T-helper 9 cell (primary cell): ENCODE measurements at regions not wholly inside any gene's neighbourhood (a gene's known extent, or its start where the extent isn't known, plus 50 kb on each side); places are given as distances from the start of the nearest gene placed in this dataset.
"Not testable (repeated sequence)": the region's sequence is repeated elsewhere in the genome, so short reads cannot be mapped to it uniquely, and the experiment has no call there.

Experiments
- DNase-seq: peaks from one replicate; pipeline ENCODE4 v3.0.0-alpha.2; 2020

- DNase-seq = no peak
Observed at GRCh38 chr16:79845734-79846135, 245.2 kb upstream of the MAF start.

DNA sequence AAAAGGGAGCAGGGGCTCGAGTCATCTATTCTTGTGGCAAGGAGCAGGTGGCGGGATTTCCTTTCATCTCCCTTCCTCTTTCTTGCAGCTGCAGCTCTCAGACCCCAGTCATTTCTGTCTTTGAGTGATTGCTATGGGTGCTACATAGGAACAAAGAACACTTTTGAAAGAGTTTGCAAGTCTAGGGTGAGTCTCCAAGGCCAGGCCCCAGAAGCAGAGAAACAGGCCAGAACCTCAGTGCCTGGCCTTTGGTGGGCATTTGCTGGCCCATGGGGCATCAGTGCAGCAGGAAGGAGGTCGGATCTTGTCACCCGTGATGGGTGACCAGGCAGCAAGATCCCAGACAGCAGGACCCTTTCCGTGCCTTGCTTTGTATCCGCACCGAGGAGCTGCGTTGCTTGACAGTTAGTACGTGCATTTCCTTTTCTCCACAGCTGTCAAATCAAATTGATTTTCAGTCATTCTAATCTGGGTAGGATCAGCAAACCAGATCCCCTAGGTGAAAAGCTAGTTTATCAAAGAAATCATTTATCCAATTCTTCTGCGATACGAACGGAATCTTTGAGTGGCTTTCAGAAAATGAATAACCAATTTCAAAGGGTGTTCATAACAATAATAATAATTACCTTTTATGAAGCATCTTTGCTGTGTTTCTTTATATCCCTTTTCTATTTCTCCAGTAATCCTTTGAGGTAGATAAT is 244.6 kb upstream of the MAF start:
- no peak for DNase-seq

DNA sequence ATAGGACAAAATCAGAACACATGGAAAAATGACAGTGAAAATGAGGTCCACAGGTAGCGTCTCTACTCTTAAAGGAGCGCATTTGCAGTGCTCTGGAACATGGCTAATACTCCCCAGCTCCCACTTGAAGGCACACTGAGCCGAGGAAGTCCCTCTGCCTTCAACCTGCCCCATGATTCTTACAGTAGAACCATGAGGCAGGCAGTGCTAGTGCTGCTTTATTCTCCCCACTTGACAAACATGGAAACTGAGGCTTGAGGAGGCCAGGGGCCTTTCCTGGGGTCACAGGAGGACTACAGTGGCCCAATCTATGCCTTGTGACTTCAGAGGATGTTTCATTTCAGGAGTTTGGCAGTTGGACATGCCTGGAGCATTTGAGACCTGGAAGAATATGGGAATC is 244.1 kb upstream of the MAF start:
- no peak for DNase-seq

- no peak for DNase-seq
Observed at GRCh38 chr16:79843631-79844043, 243.1 kb upstream of the MAF start.

DNA sequence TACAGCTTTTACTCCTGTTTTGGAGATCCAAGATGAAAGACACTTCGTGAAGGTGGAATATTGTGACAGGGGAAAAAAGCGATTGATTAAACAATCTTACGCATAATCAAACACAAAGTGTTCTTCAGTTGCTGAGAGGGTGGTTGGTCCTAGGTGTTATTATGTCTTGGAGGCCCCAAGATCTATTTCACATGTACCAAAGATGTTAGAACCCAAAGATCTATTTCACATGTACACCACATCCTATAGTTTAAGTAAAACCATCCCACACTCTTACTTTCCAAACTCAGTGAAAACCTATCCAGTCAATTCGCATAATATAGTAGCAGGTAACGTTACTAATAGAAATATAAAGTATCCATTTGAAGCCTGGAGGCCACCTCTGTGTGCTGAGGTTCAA is 242.6 kb upstream of the MAF start:
- no peak for DNase-seq

DNA sequence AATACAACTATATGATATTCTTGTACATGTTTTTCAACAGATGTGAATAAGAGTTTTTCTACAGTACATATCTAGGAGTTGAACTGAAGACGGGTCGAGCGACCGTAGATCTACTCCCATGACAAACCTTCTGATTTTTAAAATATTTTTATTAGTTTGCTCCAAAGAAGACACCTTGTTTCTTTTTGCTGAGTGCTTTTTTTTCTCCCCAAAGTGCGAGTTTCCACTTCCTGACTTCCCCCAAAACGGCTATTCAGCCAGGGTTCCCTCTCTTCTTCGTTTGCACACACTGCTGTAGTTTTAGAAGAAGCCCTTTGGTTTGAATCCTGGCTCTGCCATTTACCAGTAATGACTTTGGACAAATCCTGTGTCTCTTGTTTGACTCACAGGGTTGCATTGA is 241.7 kb upstream of the MAF start:
- DNase-seq = no peak

GRCh38 chr16:79839466-79840341 is 239.2 kb upstream of the MAF start:
- no peak for DNase-seq

- DNase-seq = no peak
Observed at GRCh38 chr16:79838496-79839259, 238.1 kb upstream of the MAF start.

- no peak for DNase-seq
Observed at GRCh38 chr16:79836144-79836543, 235.6 kb upstream of the MAF start.

- no peak for DNase-seq
Observed at GRCh38 chr16:79835194-79835593, 234.7 kb upstream of the MAF start.

GRCh38 chr16:79834720-79835119 is 234.2 kb upstream of the MAF start:
- DNase-seq = no peak

DNA sequence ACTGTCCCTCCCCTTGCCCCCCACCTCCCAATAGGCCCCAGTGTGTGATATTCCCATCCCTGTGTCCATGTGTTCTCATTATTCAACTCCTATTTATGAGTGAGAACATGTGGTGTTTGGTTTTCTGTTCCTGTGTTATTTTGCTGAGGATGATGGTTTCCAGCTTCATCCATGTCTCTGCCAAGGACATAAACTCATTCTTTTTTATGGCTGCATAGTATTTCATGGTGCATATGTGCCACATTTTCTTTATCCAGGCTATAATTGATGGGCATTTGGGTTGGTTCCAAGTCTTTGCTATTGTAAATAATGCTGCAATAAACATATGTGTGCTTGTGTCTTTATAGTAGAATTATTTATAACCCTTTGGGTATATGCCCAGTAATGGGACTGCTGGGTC is 233.5 kb upstream of the MAF start:
- DNase-seq = not testable (repeated sequence)

GRCh38 chr16:79833559-79833958 is 233.0 kb upstream of the MAF start:
- no peak for DNase-seq

- no peak for DNase-seq
Observed at GRCh38 chr16:79826732-79827475, 226.4 kb upstream of the MAF start.

DNA sequence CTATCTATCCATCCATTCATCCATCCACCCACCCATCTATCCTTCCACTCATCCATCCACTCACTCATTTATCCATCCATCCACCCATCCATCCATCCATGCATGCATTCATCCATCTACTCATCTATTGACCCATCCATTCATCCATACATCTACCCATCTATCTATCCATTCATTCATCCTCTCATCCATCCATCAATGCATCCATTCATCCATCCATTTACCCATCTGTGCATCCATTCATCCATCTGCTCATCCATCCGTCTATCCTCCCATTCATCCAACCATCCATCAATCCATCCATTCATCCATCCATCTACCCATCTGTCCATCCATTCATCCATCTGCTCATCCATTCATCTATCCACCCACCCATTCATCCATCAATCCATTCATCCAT is 224.5 kb upstream of the MAF start:
- no peak for DNase-seq

DNA sequence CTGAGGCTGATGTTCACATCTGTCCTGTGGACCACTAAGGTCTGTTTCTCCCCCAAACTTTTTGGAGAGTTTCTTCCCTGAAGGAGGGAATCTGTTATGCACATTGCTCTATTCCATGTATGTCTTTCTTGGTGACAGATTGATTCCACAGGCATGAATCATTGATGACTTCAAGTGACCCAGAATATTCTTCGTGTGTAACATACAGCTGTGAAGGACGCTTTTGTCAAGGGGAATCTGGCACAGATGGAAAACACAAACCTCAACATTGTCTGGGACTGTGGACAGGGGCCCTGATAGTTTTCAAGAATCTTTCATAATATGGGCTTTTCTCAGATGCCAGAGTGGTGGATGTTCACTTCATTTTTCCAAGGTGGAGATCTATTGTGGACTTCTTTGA is 223.1 kb upstream of the MAF start:
- no peak for DNase-seq

- DNase-seq = no peak
Observed at GRCh38 chr16:79821911-79822310, 221.4 kb upstream of the MAF start.

GRCh38 chr16:79816081-79816497 is 215.6 kb upstream of the MAF start:
- DNase-seq = no peak

- DNase-seq = no peak
Observed at GRCh38 chr16:79815049-79815448, 214.5 kb upstream of the MAF start.

DNA sequence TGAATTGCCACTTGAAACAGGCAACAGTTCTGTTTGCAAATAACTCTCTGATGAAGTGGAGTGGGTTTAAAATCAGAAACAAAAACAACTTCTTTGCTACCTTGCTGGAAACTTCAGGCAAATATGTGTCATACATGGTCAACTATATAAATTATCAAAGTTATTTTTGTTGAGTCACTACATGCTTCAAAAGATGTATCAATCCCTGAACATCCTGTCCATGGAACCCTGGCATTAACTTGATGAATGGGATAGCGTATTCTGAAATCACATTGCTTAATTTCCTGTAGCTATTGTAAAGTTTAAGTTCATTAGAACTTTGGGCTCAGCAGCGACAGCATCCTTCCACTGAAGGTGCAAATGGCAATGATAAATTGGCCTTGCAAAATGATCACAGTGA is 213.6 kb upstream of the MAF start:
- DNase-seq = no peak

GRCh38 chr16:79811541-79811940 is 211.0 kb upstream of the MAF start:
- no peak for DNase-seq

- no peak for DNase-seq
Observed at GRCh38 chr16:79810449-79811189, 210.1 kb upstream of the MAF start.
